Glomerular visceral epithelial cell (primary cell): ENCODE measurements at regions not wholly inside any gene's neighbourhood (a gene's known extent, or its start where the extent isn't known, plus 50 kb on each side); places are given as distances from the start of the nearest gene placed in this dataset.
A peak's percentile ranks its signal among the peaks of the same experiment; 100 is the strongest.

Experiments used
- DNase-seq: peaks from one replicate; pipeline ENCODE4 v3.0.0-alpha.2; 2016; ENCODE audit errors: extremely low spot score

GRCh38 chr17:63378411-63379375 lies 67.4 kb downstream of the CYB561 start:
- DNase-seq, result no peak

- DNase-seq, result no peak
Measured at GRCh38 chr17:63379636-63380035, 66.5 kb downstream of the CYB561 start.

DNA sequence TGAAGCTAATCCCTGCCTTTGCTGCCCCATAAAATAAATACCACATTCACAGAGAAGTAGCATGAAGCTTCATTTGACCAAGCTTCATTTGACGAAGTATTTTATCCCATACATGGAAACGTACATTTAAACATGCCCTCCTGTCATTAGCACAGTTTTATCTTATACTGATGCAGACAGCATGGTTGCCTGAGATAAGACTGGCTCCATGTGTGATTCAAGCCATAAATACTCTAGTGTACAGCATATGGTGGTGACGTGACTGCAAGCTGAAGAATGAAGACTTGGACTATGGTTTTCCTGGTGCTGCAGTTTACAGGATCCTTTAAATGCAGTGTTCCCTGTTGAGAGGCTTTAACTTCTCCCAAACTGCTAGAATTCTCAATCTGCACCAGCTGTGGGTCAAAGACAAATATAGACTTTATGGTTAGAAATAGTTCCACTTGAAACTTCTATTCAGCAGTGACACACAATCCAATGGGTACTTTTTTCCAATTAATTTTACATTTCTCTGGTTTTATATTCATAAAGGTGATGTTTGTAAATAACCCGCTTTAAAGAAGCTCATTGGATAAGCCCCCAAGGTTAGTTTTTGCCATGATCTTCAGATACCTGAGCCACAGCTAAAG lies 64.9 kb downstream of the CYB561 start:
- DNase-seq, result no peak

GRCh38 chr17:63382136-63382535 lies 64.0 kb downstream of the CYB561 start:
- peak; percentile 30 for DNase-seq
